GM19397 (cell line): ENCODE measurements at regions not wholly inside any gene's neighbourhood (a gene's known extent, or its start where the extent isn't known, plus 50 kb on each side); places are given as distances from the start of the nearest gene placed in this dataset.

Experiments used
- ATAC-seq: cut with Tn5 transposase; IDR thresholded peaks from one replicate; pipeline ENCODE4 v1.9.1; 2021; ENCODE audit warnings: mild to moderate bottlenecking, moderate library complexity; ENCODE audit not compliant: unreplicated experiment

GRCh38 chr4:153939570-153939969 lies 150.7 kb upstream of the SFRP2 start:
- ATAC-seq: no peak

- ATAC-seq: no peak
These were observed 150.1 kb upstream of the SFRP2 start for GRCh38 chr4:153938994-153939393.

- ATAC-seq: no peak
These were observed 148.4 kb upstream of the SFRP2 start for GRCh38 chr4:153937289-153937688.

GRCh38 chr4:153936121-153936520 lies 147.2 kb upstream of the SFRP2 start:
- no peak for ATAC-seq

GRCh38 chr4:153934688-153935017 lies 145.8 kb upstream of the SFRP2 start:
- no peak for ATAC-seq

DNA sequence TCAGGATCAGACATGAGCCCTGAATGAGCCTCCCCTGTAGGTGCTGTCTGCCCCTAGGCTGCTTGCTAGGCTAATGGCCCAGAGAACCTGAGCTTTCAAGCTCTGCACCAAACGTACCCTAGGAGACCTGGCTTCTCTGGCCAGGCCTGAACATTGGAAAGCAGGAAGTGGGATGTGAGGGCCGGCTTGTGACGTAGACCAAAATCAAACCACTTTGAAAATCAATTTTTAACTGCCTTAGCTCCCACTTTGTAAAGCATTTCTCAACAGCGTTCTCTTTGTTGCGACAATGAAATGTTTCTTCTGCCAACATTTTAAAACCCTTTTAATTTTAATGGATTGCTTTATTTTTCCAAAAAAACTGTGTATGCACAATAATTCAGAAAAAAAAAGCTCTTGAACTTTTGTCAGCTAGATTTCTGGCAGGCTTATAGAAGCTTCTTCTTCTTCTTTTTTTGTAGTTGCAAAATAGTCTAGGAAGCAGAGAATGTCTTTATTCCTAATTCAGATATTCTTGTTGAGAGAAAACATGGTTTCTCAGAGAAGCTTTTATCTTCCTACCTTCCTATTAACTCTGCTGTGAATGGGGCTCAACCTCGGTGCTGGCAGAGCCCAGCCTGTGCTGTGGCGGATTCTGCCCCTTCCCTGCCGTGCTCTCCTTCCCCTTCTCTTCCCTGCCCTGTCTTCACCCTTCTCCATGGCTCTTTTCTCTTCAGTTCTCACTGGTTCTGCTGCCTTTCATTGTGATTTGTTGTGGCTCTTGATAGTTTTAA lies 145.2 kb upstream of the SFRP2 start:
- ATAC-seq: no peak

GRCh38 chr4:153931804-153932203 lies 142.9 kb upstream of the SFRP2 start:
- no peak for ATAC-seq

DNA sequence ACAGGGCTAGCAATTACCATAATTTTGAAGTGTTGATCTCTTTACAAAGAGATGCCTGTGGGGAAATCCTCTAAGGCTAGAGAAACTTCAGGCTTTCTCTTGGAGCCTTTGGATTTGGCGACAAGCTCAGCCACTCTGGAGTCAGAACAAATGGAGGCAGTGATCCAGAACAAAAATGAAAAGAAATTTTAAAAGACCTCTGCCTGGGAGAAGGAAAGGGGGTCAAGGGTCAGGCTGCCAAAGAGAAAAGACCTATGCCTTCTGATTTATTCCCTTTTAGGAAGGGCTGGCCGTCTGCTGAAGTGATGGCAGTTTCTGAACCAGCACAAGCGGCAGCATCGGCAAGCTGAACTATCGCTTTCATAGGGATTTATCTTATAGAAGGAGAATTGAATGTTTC lies 140.8 kb upstream of the SFRP2 start:
- no peak for ATAC-seq

GRCh38 chr4:153927451-153927850 lies 138.6 kb upstream of the SFRP2 start:
- no peak for ATAC-seq

- no peak for ATAC-seq
These were observed 133.3 kb upstream of the SFRP2 start for GRCh38 chr4:153922148-153922547.

DNA sequence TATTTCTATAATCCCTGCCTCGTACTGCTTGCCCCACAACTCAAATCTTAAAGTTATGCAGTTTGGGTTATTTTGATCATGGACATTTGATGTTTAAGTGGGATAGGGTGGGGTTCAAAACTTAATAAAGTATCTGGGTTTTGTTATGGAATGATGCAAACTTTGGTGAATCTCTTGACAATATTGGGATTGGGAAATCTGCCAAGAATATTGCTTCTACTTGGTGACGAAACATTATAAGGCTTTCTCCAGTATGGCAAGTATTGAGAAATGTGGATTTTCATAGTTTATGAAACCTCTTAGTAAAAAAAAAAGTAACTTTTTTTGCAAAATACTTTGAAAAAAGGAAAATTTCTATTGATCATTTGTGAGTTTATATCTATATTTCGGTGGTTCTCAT lies 130.8 kb upstream of the SFRP2 start:
- ATAC-seq: no peak

GRCh38 chr4:153916273-153916755 lies 127.4 kb upstream of the SFRP2 start:
- peak; percentile 94 for ATAC-seq

DNA sequence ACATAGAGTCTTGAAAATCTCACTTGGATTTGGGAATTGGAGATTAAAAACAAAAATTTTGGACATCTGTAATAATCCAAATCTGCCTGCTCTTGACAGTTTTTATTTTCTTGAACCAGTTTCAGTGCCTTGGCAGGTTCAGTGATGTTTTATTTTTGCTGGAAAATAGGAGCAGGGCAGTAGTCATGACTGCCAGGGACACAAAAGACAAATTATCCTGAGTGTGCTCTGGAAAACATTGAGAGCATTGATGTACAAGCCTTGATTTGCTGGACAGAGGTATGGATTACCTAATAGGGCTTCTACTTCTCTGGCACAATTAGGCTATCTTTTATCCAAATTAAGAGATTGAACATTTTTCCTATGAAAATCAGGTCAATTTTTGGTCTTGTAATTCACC lies 123.4 kb upstream of the SFRP2 start:
- ATAC-seq: no peak

- ATAC-seq: no peak
These were observed 120.8 kb upstream of the SFRP2 start for GRCh38 chr4:153909672-153910071.

- no peak for ATAC-seq
These were observed 117.3 kb upstream of the SFRP2 start for GRCh38 chr4:153906231-153906630.

DNA sequence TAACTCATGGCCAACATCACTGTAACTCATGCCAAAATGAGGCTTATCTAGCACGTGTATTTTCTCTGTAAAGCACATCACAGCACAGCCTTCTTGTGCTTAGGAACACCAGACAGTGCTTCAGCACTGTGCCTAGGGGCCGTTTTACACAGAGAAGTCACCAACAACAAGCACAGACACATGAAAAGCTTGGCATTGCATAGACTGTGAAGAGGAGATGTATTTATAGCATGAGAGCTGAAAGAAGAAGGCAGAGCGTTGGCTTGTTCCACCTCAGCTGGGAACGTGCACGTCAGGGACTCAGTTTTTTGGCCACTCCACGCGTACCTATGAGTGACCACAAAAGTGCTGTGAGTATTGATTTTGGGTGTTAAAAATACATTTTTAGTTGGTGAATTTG lies 116.3 kb upstream of the SFRP2 start:
- no peak for ATAC-seq

DNA sequence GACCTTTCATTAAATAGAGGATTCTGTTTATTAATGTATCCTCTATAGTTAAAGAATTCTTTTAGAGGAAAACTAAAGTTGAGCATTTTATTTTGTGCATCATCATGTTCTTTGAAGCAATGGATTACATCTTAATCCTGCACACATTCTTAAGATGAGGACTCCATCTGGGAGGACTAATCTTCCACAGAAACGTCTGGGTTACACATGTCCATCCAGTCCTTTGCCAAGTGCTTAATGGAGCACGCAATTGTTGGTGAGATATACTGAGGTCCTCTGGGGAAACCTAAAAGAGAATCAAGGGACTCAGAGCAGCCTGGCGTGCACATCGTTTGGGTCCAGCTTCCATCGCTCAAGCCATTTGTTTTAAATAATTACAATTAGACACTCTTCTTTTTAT lies 115.1 kb upstream of the SFRP2 start:
- no peak for ATAC-seq

DNA sequence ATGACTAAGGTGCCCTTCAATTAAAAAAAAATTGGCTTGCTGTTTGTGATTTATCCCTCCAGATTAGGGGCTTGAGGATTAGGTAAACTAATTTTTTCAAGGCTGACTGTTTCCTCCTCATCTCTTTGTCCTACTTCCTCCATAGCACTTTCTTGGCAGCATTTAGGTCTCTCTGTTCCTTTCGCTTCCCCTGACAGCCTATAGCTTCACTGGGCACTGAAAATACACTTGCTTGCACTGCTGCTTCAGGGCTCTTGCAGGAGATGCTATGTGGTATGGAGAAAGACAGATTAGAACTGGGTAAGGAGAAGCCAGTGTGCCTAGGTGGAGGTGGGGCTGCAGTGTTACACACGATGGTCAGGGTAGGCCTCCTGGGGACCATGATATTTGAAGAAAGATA lies 112.3 kb upstream of the SFRP2 start:
- no peak for ATAC-seq

GRCh38 chr4:153900426-153900825 lies 111.5 kb upstream of the SFRP2 start:
- ATAC-seq: no peak

DNA sequence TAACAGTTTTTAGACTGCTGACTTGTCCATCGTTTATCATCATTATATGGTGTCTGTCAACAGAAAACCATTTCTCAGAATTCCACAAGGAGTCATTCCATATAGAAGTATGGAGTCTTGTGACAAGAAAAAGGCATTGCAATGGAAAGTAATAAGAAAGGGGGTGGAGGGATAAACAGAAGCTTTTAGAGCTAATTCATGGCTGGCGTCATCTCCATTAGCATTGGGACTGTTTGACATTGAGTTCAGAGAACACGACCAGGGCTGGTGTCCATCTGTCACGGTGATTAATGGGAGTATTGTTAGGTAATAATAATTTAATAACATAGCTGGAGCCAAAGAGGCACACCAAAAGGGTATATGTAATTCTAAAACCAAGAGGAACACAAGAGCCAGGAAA lies 101.9 kb upstream of the SFRP2 start:
- no peak for ATAC-seq

GRCh38 chr4:153887217-153887616 lies 98.3 kb upstream of the SFRP2 start:
- ATAC-seq: no peak

DNA sequence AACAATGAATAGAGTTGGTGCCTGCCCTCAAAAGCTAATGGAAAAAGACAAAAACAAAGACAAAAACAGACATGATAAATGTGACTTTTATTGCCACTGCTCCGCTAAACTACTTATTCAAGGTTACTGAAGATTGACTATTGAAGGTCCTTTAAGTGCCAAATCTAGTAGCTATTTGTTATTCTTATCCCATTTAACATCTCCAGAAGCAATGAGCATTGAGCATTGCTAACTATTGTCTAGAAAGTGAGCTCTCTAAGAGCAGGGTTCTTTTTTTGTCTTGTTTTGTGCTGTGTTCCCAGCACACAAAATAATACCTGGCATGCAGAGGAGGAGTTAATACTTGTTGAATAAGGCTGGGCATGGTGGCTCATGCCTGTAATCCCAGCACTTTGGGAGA lies 95.4 kb upstream of the SFRP2 start:
- ATAC-seq: no peak

DNA sequence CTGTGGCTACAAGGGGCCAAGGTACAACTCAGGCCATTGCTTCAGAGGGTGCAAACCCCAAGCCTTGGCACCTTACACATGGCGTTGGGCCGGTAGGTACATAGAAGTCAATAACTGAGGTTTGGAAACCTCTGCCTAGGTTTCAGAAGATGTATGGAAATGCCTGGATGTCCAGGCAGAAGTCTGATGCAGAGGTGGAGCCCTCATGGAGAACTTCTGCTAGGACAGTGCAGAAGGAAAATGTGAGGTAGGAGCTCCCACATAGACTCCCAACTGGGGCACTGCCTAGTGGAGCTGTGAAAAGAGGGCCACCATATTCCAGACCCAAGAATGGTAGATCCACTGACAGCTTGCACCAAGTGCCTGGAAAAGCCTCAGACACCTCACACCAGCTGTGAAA lies 92.1 kb upstream of the SFRP2 start:
- ATAC-seq: no peak
